H9 (cell line): ENCODE measurements at regions not wholly inside any gene's neighbourhood (a gene's known extent, or its start where the extent isn't known, plus 50 kb on each side); places are given as distances from the start of the nearest gene placed in this dataset.

Experiments
- DNase-seq: peaks from one replicate; pipeline ENCODE4 v3.0.0-alpha.2; 2017
- H2AFZ ChIP-seq: one replicate; pipeline ENCODE4 v1.6.1; 2013; ENCODE audit warnings: mild to moderate bottlenecking, low read length, control low read depth, moderate library complexity
- H2AK5ac ChIP-seq: 2 replicates; pipeline ENCODE4 v1.6.1; 2013; ENCODE audit warnings: low read length, control low read depth, mixed read lengths; ENCODE audit not compliant: insufficient read length
- H2BK120ac ChIP-seq: one replicate; pipeline ENCODE4 v1.6.1; 2013; ENCODE audit warnings: low read depth, mild to moderate bottlenecking, low read length, control low read depth, inconsistent platforms; ENCODE audit not compliant: poor library complexity, severe bottlenecking
- H2BK12ac ChIP-seq: 2 replicates; pipeline ENCODE4 v1.6.1; 2013; ENCODE audit warnings: low read length, control low read depth, mixed read lengths, low read depth; ENCODE audit not compliant: insufficient read length
- H2BK15ac ChIP-seq: 2 replicates; pipeline ENCODE4 v1.6.1; 2013; ENCODE audit warnings: low read depth, low read length, control low read depth
- H2BK20ac ChIP-seq: one replicate; pipeline ENCODE4 v1.6.1; 2013; ENCODE audit warnings: low read depth, mild to moderate bottlenecking, low read length, control low read depth, inconsistent platforms; ENCODE audit not compliant: poor library complexity, severe bottlenecking
- H2BK5ac ChIP-seq: 2 replicates; pipeline ENCODE4 v1.6.1; 2013; ENCODE audit warnings: low read length, control low read depth, mixed read lengths; ENCODE audit not compliant: insufficient read length
- H3K14ac ChIP-seq: 2 replicates; pipeline ENCODE4 v1.6.1; 2013; ENCODE audit warnings: low read length, control low read depth; ENCODE audit not compliant: insufficient read depth
- H3K18ac ChIP-seq: 2 replicates; pipeline ENCODE4 v1.6.1; 2013; ENCODE audit warnings: low read depth, mild to moderate bottlenecking, mixed read lengths, low read length, control low read depth; ENCODE audit not compliant: insufficient read length
- H3K23ac ChIP-seq: 2 replicates; pipeline ENCODE4 v1.6.1; 2013; ENCODE audit warnings: low read length, control low read depth, mixed read lengths, low read depth; ENCODE audit not compliant: insufficient read length
- H3K23me2 ChIP-seq: 2 replicates; pipeline ENCODE4 v1.6.1; 2013; ENCODE audit warnings: low read depth, mild to moderate bottlenecking, mixed read lengths, low read length, control low read depth; ENCODE audit not compliant: insufficient read length, poor library complexity, severe bottlenecking
- H3K27ac ChIP-seq: 2 replicates; pipeline ENCODE4 v1.5.1; 2013; ENCODE audit warnings: low read length, control low read depth, mixed read lengths, low read depth; ENCODE audit not compliant: insufficient read length
- H3K27me3 ChIP-seq: 2 replicates; pipeline ENCODE4 v1.6.1; 2013; ENCODE audit warnings: low read length, control low read depth, inconsistent platforms; ENCODE audit not compliant: insufficient read depth
- H3K4ac ChIP-seq: 2 replicates; pipeline ENCODE4 v1.6.1; 2013; ENCODE audit warnings: low read depth, mild to moderate bottlenecking, control low read depth, inconsistent platforms, low read length, moderate library complexity
- H3K4me1 ChIP-seq: 2 replicates; pipeline ENCODE4 v1.6.1; 2013; ENCODE audit warnings: low read length, control low read depth, inconsistent platforms; ENCODE audit not compliant: insufficient read depth
- H3K4me2 ChIP-seq: 2 replicates; pipeline ENCODE4 v1.6.1; 2013; ENCODE audit warnings: low read length, control low read depth, mixed read lengths; ENCODE audit not compliant: insufficient read length, insufficient read depth
- H3K56ac ChIP-seq: 2 replicates; pipeline ENCODE4 v1.6.1; 2013; ENCODE audit warnings: low read depth, mild to moderate bottlenecking, mixed read lengths, low read length, control low read depth; ENCODE audit not compliant: insufficient read length
- H3K79me1 ChIP-seq: 2 replicates; pipeline ENCODE4 v1.6.1; 2013; ENCODE audit warnings: low read depth, mild to moderate bottlenecking, moderate library complexity, low read length, control low read depth, inconsistent platforms; ENCODE audit not compliant: insufficient read depth, poor library complexity, severe bottlenecking
- H3K79me2 ChIP-seq: 2 replicates; pipeline ENCODE4 v1.6.1; 2013; ENCODE audit warnings: low read length, control low read depth, inconsistent platforms; ENCODE audit not compliant: insufficient read depth
- H3K9ac ChIP-seq: 2 replicates; pipeline ENCODE4 v1.6.1; 2013; ENCODE audit warnings: low read length, control low read depth, mixed read lengths; ENCODE audit not compliant: insufficient read length; ENCODE audit errors: extremely low read depth
- H3K9me3 ChIP-seq: one replicate; pipeline ENCODE4 v1.6.1; 2013; ENCODE audit warnings: low read depth, low read length, inconsistent platforms; ENCODE audit not compliant: control insufficient read depth
- H3T11ph ChIP-seq: one replicate; pipeline ENCODE4 v1.6.1; 2013; ENCODE audit warnings: mild to moderate bottlenecking, low read length, control low read depth, inconsistent platforms
- H4K20me1 ChIP-seq: one replicate; pipeline ENCODE4 v1.6.1; 2013; ENCODE audit not compliant: control insufficient read depth, insufficient read length, insufficient read depth
- H4K5ac ChIP-seq: 2 replicates; pipeline ENCODE4 v1.6.1; 2013; ENCODE audit warnings: low read depth, mild to moderate bottlenecking, mixed read lengths, low read length, control low read depth; ENCODE audit not compliant: insufficient read length
- H4K8ac ChIP-seq: replicated peaks from 2 replicates; pipeline ENCODE4 v1.6.1; 2013; ENCODE audit warnings: low read length, control low read depth, mixed read lengths, low read depth; ENCODE audit not compliant: insufficient read length
- H4K91ac ChIP-seq: 2 replicates; pipeline ENCODE4 v1.6.1; 2013; ENCODE audit warnings: low read depth, mild to moderate bottlenecking, moderate library complexity, mixed read lengths, low read length, control low read depth; ENCODE audit not compliant: insufficient read length
- H3K27ac Mint-ChIP-seq, 3 experiments: 2 replicates in 2 of 3; 3 replicates in 1 of 3; pipeline ENCODE4 v1.8.0; 2020 to 2021; ENCODE audit warnings: mixed read lengths in 3 of 3, mild to moderate bottlenecking in 1 of 3, moderate library complexity in 1 of 3
- H3K27me3 Mint-ChIP-seq: 2 replicates; pipeline ENCODE4 v1.8.0; 2021; ENCODE audit warnings: low read depth, mild to moderate bottlenecking, moderate library complexity, mixed read lengths
- H3K36me3 Mint-ChIP-seq, 3 experiments: 2 replicates in 2 of 3; 3 replicates in 1 of 3; pipeline ENCODE4 v1.8.0; 2020 to 2021; ENCODE audit warnings: low read depth in 3 of 3, mixed read lengths in 3 of 3; ENCODE audit not compliant: insufficient read depth in 1 of 3
- H3K4me1 Mint-ChIP-seq, 2 experiments: 2 replicates each; pipeline ENCODE4 v1.8.0; 2020; ENCODE audit warnings: mixed read lengths in 2 of 2
- H3K4me3 Mint-ChIP-seq, 2 experiments: 2 replicates in 1 of 2; 3 replicates in 1 of 2; pipeline ENCODE4 v1.8.0; 2020 to 2021; ENCODE audit warnings: mild to moderate bottlenecking in 2 of 2, mixed read lengths in 2 of 2, moderate library complexity in 1 of 2
- H3K9me3 Mint-ChIP-seq, 2 experiments: 2 replicates in 1 of 2; 3 replicates in 1 of 2; pipeline ENCODE4 v1.8.0; 2020; ENCODE audit warnings: mild to moderate bottlenecking in 2 of 2, mixed read lengths in 2 of 2, moderate library complexity in 1 of 2
- WGBS: extraction: QIAGEN DNeasy Blood & Tissue Kit; methylation state at CpG from one replicate; pipeline ENCODE4 v1.1.7; 2013; ENCODE audit warnings: missing lambda C conversion rate, low lambda C conversion rate, mixed read lengths; ENCODE audit not compliant: insufficient read length; ENCODE audit errors: extremely low coverage; 5-methylcytosine and 5-hydroxymethylcytosine counted together
- TF ChIP-seq, protein P1 (sequence below): fragments of 200-600 bp; sonication (generic); conservative IDR thresholded peaks from 3 replicates; pipeline ENCODE4 v1.8.0; 2021; ENCODE audit warnings: antibody characterized with exemption, mild to moderate bottlenecking

DNA sequence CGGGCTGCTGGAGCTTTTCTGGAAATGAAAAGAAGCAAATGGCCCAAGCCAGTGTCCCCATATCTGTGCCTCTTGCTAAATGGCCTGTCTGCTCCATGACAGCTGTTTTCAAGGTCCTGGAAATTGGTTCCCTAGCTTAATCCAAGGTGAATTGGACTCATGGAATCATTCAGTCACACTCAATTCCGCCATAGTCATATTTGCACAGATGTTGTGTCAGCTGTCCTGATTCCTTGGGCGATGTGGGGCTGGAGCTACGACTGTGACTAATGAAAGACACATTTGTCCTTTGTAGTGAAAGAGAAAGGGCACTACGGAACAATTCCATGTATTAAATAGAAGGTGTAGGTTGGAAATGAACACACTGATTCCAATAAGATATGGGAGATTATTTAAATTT is 102.9 kb upstream of the MEGF10 start:
- no peak overlapping the region for H4K8ac ChIP-seq
- no peak overlapping the region for H3T11ph ChIP-seq
- no peak overlapping the region for H2AFZ ChIP-seq
- no peaks in the 10 kb centered on the region for H3K9me3 ChIP-seq
- no peak overlapping the region for H3K56ac ChIP-seq
- Mint-ChIP-seq H3K27ac (no peak overlapping the region), H3K9me3 (no peaks in the 10 kb centered on the region; a peak in 1 of 5 replicates), H3K4me3 (no peak overlapping the region), H3K27me3 (no peaks in the 10 kb centered on the region), H3K4me1 (0 out of 4 replicates have a peak, but pooled peaks cover 0 to 3% of the 10 kb centered on the region in 2 experiments), H3K36me3 (no peaks in the 10 kb centered on the region; a peak in 1 of 7 replicates)
- no peaks in the 10 kb centered on the region for H3K79me1 ChIP-seq
- no peak for DNase-seq
- H2BK20ac ChIP-seq = no peak overlapping the region
- H3K14ac ChIP-seq = no peak overlapping the region
- no peak overlapping the region for H3K4ac ChIP-seq
- no peak overlapping the region for H4K5ac ChIP-seq
- no peak overlapping the region for H3K23ac ChIP-seq
- no peaks in the 10 kb centered on the region for H3K4me1 ChIP-seq
- TF ChIP-seq, protein P1, sequence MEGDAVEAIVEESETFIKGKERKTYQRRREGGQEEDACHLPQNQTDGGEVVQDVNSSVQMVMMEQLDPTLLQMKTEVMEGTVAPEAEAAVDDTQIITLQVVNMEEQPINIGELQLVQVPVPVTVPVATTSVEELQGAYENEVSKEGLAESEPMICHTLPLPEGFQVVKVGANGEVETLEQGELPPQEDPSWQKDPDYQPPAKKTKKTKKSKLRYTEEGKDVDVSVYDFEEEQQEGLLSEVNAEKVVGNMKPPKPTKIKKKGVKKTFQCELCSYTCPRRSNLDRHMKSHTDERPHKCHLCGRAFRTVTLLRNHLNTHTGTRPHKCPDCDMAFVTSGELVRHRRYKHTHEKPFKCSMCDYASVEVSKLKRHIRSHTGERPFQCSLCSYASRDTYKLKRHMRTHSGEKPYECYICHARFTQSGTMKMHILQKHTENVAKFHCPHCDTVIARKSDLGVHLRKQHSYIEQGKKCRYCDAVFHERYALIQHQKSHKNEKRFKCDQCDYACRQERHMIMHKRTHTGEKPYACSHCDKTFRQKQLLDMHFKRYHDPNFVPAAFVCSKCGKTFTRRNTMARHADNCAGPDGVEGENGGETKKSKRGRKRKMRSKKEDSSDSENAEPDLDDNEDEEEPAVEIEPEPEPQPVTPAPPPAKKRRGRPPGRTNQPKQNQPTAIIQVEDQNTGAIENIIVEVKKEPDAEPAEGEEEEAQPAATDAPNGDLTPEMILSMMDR = no peak
- no peak overlapping the region for H3K18ac ChIP-seq
- H2AK5ac ChIP-seq = no peak overlapping the region
- no peak overlapping the region for H3K4me2 ChIP-seq
- H2BK12ac ChIP-seq = no peak overlapping the region
- H4K91ac ChIP-seq = no peak overlapping the region
- no peaks in the 10 kb centered on the region for H3K23me2 ChIP-seq
- WGBS = no CpG with 5 or more reads among the region's 5 CpGs
- no peaks in the 10 kb centered on the region for H3K79me2 ChIP-seq
- no peak overlapping the region for H3K9ac ChIP-seq
- H3K27ac ChIP-seq = no peak overlapping the region
- H3K27me3 ChIP-seq = no peaks in the 10 kb centered on the region
- H2BK120ac ChIP-seq = no peak overlapping the region
- H2BK5ac ChIP-seq = no peak overlapping the region
- H4K20me1 ChIP-seq = no peaks in the 10 kb centered on the region
- no peak overlapping the region for H2BK15ac ChIP-seq
